ENCODE measurements at regions not wholly inside any gene's neighbourhood (a gene's known extent, or its start where the extent isn't known, plus 50 kb on each side); places are given as distances from the start of the nearest gene placed in this dataset.

DNA sequence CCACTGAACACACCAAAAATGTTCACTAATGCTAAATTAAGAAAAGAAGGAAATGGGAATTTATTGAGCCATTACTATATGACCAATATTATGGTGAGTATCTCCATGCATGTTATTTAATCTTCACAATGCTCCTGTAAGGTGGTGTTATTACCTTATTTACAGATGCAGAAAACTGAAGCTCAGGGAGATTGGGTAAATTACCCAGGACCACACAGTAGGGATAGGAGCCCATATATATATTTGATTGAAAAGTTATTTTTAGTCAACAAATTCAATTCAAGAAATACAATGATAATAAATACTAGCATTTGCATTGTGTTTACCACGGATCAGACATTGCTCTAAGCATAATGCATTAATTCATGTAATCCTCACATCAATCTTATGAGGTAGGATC, 202.2 kb upstream of the FBXO11 start:
- intact Hi-C loops (cut with micrococcal nuclease; ENCODE audit: unreplicated experiment) = loop anchor here (5.0 kb wide), 1 partner anchor 479 kb away; no protein-coding TSS in a partner anchor
- Histone ChIP-seq H2AFZ (ENCODE audit: low read length) (no peak overlapping the region), H3K79me2 (ENCODE audit: insufficient read depth, low read length) (no peaks in the 10 kb centered on the region), H3K4me3 (replicated peaks in 1 of 3; ENCODE audit: insufficient read depth in 1 of 3, low read depth in 2 of 3, low read length in 3 of 3) (no peak overlapping the region), H3K9ac (ENCODE audit: insufficient read depth, low read depth, low read length) (no peak overlapping the region), H3K9me3 (ENCODE audit: low read length) (no peaks in the 10 kb centered on the region), H3K4me1 (ENCODE audit: insufficient read depth, low read length) (peaks cover 61% of the 10 kb centered on the region), H3K27ac (ENCODE audit: extremely low read length, insufficient read depth, low read length) (no peak overlapping the region), H3K36me3 (replicated peaks in 1 of 2; ENCODE audit: control insufficient read depth in 1 of 2, insufficient read depth in 2 of 2, low read length in 2 of 2) (no peaks in the 10 kb centered on the region), H4K20me1 (ENCODE audit: insufficient read depth, low read length) (no peaks in the 10 kb centered on the region), H3K4me2 (ENCODE audit: low read depth, low read length) (no peak overlapping the region), H3K27me3 (ENCODE audit: control insufficient read depth in 1 of 2, insufficient read depth in 2 of 2, low read length in 2 of 2) (peaks cover 0 to 3% of the 10 kb centered on the region in 2 experiments; a peak in 1 of 5 replicates)
- no TSS peak for BruUV-seq (replicated peaks)
- no peak for TF ChIP-seq ZFP36 (IDR thresholded peaks at IDR 0.05; ENCODE audit: borderline replicate concordance, low read depth, low read length, partially characterized antibody)
- TF ChIP-seq, protein P1, sequence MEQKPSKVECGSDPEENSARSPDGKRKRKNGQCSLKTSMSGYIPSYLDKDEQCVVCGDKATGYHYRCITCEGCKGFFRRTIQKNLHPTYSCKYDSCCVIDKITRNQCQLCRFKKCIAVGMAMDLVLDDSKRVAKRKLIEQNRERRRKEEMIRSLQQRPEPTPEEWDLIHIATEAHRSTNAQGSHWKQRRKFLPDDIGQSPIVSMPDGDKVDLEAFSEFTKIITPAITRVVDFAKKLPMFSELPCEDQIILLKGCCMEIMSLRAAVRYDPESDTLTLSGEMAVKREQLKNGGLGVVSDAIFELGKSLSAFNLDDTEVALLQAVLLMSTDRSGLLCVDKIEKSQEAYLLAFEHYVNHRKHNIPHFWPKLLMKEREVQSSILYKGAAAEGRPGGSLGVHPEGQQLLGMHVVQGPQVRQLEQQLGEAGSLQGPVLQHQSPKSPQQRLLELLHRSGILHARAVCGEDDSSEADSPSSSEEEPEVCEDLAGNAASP (CRISPR knock-in tag; IDR thresholded peaks at IDR 0.05; ENCODE audit: borderline replicate concordance) = no peak
- TF ChIP-seq, protein P2, sequence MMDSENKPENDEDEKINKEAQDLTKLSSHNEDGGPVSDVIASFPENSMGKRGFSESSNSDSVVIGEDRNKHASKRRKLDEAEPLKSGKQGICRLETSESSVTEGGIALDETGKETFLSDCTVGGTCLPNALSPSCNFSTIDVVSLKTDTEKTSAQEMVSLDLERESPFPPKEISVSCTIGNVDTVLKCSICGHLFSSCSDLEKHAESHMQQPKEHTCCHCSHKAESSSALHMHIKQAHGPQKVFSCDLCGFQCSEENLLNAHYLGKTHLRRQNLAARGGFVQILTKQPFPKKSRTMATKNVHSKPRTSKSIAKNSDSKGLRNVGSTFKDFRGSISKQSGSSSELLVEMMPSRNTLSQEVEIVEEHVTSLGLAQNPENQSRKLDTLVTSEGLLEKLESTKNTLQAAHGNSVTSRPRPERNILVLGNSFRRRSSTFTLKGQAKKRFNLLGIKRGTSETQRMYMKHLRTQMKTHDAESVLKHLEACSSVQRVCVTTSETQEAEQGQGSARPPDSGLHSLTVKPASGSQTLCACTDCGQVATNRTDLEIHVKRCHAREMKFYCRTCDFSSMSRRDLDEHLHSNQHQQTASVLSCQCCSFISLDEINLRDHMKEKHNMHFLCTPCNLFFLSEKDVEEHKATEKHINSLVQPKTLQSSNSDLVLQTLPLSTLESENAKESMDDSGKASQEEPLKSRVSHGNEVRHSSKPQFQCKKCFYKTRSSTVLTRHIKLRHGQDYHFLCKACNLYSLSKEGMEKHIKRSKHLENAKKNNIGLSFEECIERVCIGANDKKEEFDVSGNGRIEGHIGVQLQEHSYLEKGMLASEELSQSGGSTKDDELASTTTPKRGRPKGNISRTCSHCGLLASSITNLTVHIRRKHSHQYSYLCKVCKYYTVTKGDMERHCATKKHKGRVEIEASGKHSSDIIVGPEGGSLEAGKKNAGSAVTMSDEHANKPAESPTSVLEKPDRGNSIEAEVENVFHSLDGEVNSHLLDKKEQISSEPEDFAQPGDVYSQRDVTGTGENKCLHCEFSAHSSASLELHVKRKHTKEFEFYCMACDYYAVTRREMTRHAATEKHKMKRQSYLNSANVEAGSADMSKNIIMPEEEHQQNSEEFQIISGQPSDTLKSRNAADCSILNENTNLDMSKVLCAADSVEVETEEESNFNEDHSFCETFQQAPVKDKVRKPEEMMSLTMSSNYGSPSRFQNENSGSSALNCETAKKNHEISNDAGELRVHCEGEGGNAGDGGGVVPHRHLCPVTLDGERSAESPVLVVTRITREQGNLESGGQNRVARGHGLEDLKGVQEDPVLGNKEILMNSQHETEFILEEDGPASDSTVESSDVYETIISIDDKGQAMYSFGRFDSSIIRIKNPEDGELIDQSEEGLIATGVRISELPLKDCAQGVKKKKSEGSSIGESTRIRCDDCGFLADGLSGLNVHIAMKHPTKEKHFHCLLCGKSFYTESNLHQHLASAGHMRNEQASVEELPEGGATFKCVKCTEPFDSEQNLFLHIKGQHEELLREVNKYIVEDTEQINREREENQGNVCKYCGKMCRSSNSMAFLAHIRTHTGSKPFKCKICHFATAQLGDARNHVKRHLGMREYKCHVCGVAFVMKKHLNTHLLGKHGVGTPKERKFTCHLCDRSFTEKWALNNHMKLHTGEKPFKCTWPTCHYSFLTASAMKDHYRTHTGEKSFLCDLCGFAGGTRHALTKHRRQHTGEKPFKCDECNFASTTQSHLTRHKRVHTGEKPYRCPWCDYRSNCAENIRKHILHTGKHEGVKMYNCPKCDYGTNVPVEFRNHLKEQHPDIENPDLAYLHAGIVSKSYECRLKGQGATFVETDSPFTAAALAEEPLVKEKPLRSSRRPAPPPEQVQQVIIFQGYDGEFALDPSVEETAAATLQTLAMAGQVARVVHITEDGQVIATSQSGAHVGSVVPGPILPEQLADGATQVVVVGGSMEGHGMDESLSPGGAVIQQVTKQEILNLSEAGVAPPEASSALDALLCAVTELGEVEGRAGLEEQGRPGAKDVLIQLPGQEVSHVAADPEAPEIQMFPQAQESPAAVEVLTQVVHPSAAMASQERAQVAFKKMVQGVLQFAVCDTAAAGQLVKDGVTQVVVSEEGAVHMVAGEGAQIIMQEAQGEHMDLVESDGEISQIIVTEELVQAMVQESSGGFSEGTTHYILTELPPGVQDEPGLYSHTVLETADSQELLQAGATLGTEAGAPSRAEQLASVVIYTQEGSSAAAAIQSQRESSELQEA (CRISPR knock-in tag; IDR thresholded peaks at IDR 0.05; ENCODE audit: not compliant biosample characterization) = no peak
- TF ChIP-seq PHF21A (CRISPR knock-in tag; IDR thresholded peaks at IDR 0.05) = no peak
- TF ChIP-seq ZNF225 (CRISPR knock-in tag; IDR thresholded peaks at IDR 0.05) = no peak
- no peak for TF ChIP-seq ASH2L (IDR thresholded peaks at IDR 0.05; ENCODE audit: insufficient read length, low read depth, low read length)
- no peak for TF ChIP-seq BHLHE40 (IDR thresholded peaks at IDR 0.05; ENCODE audit: low read length)
- TF ChIP-seq ZNF547 (CRISPR knock-in tag; IDR thresholded peaks at IDR 0.05) = no peak
- TF ChIP-seq SATB2 (CRISPR knock-in tag; IDR thresholded peaks at IDR 0.05) = no peak
- TF ChIP-seq DNMT1 (CRISPR knock-in tag; IDR thresholded peaks at IDR 0.05) = no peak
- TF ChIP-seq MXD4 (CRISPR knock-in tag; IDR thresholded peaks at IDR 0.05) = no peak
- TF ChIP-seq, protein P3, sequence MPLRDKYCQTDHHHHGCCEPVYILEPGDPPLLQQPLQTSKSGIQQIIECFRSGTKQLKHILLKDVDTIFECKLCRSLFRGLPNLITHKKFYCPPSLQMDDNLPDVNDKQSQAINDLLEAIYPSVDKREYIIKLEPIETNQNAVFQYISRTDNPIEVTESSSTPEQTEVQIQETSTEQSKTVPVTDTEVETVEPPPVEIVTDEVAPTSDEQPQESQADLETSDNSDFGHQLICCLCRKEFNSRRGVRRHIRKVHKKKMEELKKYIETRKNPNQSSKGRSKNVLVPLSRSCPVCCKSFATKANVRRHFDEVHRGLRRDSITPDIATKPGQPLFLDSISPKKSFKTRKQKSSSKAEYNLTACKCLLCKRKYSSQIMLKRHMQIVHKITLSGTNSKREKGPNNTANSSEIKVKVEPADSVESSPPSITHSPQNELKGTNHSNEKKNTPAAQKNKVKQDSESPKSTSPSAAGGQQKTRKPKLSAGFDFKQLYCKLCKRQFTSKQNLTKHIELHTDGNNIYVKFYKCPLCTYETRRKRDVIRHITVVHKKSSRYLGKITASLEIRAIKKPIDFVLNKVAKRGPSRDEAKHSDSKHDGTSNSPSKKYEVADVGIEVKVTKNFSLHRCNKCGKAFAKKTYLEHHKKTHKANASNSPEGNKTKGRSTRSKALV (CRISPR knock-in tag; IDR thresholded peaks at IDR 0.05) = no peak
- DNase-seq (ENCODE audit: low spot score) = no peak
- in situ Hi-C loops (cut with HindIII; ENCODE audit: extremely low pct_ligation_motif_present, low pct_unique_long_range_greater_than_20kb) = loop anchor here (5.0 kb wide), 1 partner anchor 251 kb away; no protein-coding TSS in a partner anchor
- FAIRE-seq = no peak
- POLR2A ChIA-PET = no interaction called here
- no peak for ATAC-seq
- CTCF ChIA-PET (ENCODE audit: low intra/inter-chr PET ratio, low total read pairs) = no interaction called here
- 29% methylated on average over 1 of the region's 1 CpG for WGBS (ENCODE audit: low lambda C conversion rate)
